ENCODE measurements at regions not wholly inside any gene's neighbourhood (a gene's known extent, or its start where the extent isn't known, plus 50 kb on each side); places are given as distances from the start of the nearest gene placed in this dataset.

DNA sequence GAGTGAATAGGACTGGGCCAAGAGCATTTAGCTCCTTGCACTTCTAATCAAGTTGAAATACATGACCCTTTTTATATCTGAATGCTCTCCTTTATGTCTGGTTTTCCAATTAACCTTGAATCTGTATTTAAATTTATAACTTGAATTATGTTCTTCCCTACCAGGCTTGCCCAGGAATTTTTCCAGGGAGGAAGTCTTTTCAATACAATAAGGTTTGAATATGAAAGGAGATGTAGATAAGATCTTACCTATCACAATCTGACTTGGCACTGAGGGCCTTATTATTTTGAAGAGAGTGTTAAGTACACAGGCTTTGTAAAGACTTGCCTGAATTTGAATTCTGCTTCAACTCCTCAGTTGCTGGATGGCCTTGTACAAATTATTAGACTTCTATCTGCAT, 555.7 kb downstream of the PCDH7 start:
- DNase-seq (ENCODE audit: low read depth) = no peak

DNA sequence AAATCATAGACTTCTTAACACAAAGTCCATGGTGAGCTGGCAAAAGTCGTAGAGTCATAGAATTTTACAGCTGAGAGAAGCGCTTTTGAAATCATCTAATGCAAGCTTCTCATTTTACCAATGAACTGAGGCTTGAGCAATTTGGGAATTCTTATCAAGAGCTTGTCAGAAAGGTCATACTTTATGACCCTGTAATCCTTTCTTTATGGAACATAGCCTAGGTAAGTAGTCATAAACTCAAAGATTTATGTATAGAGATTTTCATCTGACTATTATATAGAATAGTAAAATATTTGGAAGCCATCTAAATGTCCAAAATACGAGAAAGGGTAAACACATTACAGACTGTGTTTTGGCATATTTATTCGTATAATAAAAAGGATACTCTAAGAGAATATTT, 563.5 kb downstream of the PCDH7 start:
- DNase-seq (ENCODE audit: low read depth) = no peak

DNA sequence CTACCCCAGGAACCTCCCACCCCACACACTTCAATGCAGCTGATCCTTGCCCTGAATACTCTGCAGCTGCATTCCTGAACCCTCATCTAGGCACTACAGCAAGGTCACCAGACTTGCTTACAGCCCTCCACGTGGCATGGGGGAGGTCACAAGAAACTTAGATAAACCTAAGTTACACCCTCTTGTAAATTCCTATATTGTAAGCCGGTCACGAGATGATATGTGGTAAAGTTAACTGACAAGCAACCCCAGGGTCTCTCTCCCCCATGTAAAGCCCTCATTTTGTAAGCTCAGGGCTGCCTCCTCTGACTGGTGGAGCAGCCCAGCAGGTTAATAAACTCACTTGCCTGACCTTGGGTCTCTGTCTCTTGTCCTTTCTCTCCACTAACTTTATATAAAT, 570.7 kb downstream of the PCDH7 start:
- DNase-seq (ENCODE audit: low read depth) = no peak

DNA sequence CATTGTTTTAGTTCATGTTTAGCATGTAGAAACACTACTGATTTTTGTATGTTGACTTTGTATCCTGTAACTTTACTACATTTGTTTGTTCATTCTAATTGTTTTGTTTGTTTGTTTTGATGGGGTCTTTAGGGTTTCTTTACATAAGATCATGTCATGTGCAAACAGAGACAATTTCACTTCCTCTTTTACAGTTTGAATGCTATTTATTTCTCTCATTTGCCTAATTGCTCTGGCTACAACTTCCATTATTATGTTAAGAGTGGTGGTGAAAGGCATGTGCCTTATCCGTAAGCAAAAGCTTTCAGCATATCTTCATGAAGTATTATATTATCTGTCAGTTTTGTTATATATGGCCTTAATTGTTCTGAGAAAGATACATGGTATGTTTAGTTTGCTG, 571.1 kb downstream of the PCDH7 start:
- DNase-seq (ENCODE audit: low read depth) = no peak

DNA sequence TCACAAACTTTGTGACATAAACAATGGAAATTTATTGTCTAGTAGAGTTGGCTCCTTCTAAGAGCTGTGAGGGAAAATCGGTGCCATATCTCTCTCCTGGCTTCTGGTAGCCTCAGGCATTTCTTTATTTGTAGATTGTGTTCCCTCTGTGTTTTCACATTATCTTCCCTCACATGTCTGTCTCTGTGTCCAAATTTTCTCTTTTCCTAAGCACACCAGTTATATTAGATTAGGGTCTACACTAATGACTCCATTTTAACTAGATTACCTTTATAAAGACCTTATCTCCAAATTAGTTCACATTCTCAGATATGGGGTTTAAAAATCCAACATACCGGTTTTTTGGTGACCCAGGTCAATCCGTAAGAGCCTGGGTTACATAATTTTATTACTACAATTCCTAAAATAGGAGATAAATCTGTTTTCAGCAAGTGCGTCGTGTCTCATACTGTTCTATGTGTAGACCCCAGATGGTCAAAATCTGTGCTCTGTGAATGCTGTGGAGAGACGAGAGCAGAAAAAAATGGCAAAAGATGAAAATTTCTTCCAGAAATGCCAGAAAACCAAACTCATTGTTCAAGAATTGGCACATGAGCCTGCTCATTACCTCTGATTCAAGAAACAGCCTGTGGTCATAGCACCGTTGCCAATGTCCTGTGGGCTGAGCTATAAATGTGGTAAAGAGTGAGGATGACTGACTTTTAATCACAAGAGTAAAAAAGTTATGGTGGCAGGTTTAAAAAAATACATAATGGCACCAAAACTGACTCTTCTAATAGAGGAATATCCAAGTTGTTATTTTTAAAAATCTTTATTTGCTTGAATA, 574.7 kb downstream of the PCDH7 start:
- DNase-seq (ENCODE audit: low read depth) = no peak

DNA sequence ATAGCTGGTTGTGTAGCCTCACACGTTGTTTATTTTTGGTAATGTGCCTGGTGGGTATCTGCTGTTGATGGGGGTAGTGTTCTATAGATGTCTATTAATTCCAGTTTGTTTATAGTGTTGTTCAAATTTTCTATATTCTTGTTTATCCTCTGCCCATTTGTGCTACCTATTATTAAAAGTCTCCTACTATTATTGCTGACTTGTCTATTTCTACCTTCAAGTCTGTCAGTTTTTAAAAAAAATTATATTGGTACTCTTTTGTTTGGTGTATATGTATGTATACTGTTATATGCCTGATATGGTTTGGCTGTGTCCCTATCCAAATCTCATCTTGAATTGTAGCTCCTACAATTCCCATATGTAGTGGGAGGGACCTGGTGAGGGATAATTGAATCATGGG, 578.6 kb downstream of the PCDH7 start:
- no peak for DNase-seq (ENCODE audit: low read depth)

DNA sequence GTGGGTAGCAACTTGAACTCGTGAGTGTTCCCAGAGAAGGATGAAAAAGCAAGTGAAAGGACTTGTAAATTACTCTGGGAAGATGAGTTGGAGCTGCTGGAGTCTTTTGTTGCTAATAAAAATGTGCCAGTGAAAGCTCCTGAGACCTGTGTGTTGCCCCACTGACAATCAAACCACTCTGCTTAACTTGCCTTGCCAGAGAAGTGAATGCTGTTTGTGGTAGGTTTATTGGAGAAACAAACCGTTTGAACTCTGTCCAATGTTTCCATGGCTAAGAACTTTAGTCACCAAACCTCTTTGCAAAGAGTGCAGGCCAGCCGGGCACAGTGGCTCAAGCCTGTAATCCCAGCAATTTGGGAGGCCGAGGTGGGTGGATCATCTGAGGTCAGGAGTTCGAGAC, 586.9 kb downstream of the PCDH7 start:
- DNase-seq (ENCODE audit: low read depth) = no peak

DNA sequence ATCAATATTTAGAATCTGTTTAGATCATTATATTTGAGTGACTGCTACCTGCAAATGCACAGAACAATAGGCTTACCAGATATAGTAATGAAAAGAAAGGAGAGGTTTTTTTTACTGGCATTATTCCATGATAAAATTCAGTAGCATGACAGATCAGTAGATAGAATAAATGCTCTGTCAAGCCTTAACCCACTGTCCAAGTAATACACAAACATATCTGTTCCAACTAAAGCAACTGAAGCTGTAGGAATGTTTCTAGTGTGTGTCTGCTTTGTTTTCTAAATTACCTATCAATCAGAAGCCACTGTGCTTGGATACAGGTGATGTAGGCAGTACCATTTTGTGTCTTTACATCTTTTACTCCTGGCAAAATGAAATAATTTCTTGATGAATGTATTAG, 604.6 kb downstream of the PCDH7 start:
- DNase-seq (ENCODE audit: low read depth) = no peak

DNA sequence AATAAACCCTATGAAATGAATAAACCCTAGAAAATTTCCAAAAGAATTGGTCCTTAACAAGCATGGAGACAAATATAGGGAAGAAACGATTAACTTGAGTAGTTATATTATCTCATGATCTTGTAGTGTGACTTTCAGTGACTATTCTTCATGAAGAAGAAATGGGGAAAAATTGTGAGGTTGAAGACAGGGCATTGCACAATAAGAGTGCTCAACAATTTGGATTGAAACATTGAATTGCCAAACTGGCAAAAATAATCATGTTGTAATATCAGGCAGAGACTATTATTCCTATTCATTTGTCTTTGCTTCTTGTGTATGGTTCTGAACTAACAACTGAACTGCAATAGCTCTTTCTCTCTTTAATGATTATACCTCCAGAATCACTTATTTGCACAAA, 605.1 kb downstream of the PCDH7 start:
- DNase-seq (ENCODE audit: low read depth) = no peak

DNA sequence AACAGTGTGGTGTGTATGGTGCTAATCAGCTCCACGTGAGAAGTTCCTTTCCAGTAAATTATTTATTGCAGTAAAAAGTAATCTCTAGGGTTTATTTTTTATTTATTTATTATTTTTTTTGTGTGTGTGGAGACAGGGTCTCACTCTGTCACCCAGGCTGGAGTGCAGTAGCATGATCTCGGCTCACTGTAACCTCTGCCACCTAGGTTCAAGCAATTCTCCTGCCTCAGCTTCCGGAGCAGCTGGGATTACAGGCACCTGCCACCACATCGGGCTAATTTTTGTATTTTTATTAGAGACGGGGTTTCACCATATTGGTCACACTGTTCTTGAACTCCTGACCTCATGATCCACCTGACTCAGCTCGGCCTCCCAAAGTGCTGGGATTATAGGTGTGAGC, 606.9 kb downstream of the PCDH7 start:
- no peak for DNase-seq (ENCODE audit: low read depth)

DNA sequence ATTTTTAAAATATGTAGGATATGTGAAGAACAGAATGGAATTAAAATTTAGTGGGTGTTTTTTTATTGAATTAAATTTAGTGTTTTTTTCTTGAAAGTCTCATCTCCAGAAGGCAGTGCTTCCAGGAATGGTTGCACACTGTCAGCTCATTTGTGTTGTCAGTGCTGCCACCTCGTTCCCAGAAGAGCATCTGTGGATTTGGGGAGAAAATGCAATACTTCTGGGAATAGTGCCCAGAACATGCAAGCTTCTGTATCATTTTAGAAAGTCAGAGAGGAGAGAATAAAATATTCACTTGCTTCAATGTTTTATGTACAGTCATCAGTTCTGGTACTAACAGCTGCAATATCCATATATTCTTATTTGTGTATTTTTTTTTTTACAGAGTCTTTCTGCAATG, 608.8 kb downstream of the PCDH7 start:
- no peak for DNase-seq (ENCODE audit: low read depth)

DNA sequence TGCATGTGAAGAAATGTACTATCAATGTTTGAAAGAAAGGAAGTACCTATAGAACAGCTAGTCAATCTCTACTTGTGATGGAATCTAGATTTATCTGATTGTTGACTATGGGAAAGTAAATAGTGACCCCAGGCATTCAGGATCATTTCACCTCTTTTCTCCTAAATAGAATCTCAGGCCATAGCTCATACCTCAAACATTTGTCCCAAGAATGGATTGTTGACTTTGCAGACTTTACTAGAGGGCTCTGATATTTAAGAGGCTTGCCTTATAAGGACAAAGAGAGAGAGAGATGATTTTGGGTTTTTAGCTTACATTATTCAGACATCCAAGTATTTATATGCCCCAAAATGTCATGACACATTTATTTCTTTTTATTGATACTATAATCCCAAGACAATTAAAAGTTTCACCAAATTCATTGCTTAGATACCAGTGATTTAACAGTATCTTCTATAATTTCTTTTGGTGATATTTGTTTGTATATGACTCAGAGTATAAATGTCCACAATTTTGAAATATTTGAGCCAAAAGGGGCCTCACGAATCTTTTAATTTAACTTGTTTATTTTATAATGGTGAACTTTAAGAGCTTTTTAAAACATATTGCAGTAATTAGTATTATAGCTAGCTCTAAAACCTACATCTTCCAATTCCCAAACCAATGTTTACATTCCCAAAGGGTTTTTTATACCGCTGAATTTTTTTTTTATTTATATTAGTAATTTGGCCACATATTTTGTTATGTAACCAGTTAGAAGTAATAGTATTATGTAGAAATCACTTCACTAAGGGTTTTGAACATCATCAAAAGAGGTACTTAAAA, 614.1 kb downstream of the PCDH7 start:
- no peak for DNase-seq (ENCODE audit: low read depth)

DNA sequence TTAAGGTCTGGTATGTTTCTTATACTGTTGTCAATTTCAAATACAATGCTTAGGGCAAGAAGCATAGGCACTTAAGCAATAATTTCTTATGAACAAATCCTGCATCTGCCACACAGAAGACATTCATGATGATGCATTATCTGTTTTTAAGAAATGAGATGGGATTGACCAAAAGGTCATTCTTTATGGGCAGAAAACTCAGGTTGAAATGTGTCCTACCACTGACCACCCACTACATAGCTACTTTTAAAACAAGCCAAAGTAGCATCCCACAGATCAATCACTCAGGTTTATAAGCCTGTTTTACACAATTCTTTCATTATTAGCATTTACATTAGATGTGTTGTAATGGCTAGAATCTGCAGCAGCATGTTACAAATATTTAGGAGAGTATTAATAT, 617.8 kb downstream of the PCDH7 start:
- no peak for DNase-seq (ENCODE audit: low read depth)

DNA sequence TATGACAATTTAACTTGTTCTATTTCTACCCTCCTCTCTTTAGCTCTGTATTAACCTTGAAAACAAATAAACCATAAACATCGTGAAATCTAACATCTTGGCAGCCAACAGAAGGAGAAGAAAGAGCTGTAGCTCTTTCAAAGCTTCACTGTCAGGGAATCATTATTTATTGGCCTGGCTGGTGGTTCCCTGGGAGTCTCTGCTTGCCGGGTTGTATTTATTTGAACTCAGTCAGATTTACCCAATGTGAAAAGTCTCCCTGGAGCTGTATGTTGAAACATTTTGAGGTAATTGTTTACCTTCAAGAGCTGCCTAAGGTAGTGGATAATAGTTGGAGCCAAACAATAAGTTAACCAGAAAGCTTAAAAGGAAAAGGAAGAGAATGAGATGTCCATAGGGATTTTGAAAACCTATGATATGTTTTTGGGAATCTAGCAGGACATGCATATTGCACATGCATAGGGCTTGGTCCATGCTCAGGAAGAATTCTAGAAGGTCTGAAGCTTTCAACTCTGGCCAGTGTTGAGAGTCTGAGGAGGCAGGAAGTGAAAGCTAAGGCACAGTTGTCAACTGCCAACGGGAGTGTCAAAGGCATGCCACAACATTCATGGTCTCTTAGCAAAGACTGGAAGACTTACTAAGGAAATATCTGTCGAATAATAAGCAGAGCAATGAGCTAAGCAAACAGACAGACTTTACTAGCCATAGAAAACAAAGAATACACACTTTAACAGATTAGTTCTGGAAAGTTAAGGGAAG, 621.6 kb downstream of the PCDH7 start:
- DNase-seq (ENCODE audit: low read depth) = no peak

DNA sequence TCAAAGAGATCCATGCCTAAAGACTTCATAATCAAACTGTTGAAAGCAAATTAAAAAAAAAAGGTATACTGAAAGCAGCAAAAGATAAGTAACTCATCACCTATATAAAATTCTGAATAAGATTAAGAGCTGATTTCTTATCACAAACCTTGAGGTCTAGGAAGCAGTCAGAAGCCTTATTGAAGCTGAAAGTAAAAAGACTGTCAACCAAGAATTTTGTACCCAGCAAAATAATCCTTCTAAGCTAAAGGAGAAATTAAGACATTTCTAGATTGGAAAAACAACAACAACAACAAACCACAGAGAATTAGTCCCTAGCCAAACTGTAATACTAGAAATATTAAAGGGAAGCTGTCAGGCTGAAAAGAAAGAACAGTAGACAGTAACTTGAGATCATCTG, 622.9 kb downstream of the PCDH7 start:
- no peak for DNase-seq (ENCODE audit: low read depth)

DNA sequence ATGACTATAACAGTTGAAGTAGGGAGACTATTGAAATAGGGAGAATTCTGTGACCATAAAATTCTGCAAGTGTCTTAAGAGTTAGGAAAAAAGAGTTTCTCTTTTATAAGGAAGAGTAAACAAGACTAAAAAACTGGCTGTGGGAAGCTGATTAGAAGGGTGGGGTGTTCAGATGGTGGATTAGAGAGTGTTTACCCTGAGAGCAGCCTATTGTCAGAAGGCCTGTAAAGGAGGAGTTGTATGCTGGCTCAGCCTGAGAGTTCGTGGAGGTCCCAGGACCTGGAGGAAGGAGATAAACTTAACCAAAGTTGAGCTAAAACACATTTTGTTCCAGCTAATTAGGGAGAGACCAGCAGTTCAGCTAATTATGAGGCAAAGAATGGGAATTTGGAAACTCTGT, 629.7 kb downstream of the PCDH7 start:
- DNase-seq (ENCODE audit: low read depth) = no peak

DNA sequence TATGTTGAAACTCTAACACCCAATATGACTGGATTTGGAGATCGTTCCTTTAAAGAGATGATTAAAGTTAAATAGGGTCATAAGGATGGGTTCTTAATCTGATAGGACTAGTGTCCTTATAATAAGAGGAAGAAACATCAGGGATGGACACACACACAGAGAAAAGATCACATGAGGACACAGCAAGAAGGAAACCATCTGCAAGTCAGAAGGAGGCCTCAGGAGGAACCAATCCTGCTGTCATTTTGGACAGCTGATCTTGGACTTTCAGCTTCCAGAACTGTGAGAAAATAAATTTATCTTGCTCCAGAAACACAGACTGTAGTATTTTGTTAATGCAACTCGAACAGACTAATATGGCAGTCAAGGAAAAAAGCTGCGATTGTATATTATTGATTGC, 631.5 kb downstream of the PCDH7 start:
- no peak for DNase-seq (ENCODE audit: low read depth)

DNA sequence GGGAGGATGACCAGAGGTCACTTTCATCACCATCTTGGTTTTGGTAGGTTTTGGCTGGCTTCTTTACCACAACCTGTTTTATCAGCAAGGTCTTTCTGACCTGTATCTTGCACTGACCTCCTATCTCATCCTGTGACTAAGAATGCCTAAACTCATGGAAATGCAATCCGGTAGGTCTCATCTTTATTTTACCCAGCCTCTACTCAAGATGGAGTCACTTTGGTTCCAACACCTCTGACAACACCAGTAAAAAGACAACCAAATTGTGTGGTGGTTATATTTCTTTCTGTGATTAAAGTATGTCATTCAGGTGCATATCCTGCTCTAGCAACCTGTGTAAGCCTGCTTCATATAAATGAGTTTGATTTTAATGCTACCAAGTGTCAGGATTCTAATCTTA, 636.7 kb downstream of the PCDH7 start:
- no peak for DNase-seq (ENCODE audit: low read depth)

DNA sequence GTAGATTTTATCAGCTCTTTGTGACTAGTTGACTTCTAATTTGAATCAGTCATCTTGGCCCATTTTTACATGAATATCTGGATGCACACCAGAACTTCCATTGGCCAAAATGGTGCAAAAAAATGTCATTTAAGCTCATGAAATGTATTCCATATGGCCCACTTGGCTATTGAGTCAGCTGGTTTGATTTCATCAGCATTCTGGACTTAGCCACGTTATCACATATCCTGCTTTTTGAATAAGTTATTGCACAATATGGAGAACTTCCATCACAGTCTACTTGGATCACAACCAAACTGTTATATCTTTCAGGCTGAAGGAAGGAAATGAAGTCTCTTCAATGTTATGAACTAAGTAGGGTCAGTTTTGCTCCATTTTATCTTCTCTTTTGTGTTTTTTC, 640.6 kb downstream of the PCDH7 start:
- peak; percentile 25 for DNase-seq (ENCODE audit: low read depth)

DNA sequence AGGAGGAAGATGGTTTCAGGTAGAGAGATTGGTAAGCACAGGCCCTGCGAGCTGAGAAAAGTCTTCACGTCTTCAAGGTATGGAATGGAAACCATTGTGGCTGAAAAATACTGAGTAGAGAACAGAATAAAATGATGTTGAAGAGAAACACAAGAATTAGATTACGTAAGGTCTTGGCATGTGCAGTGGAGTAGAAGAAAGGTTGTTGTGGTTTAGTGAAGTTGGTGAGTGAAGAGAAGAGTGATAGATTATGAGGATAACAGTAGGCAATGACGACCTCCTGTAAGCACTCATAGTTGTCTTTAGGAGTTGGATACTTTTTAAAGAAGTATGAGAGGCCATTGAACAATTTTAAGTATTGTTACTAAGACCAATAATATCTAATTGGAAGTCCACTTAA, 642.6 kb downstream of the PCDH7 start:
- no peak for DNase-seq (ENCODE audit: low read depth)

DNA sequence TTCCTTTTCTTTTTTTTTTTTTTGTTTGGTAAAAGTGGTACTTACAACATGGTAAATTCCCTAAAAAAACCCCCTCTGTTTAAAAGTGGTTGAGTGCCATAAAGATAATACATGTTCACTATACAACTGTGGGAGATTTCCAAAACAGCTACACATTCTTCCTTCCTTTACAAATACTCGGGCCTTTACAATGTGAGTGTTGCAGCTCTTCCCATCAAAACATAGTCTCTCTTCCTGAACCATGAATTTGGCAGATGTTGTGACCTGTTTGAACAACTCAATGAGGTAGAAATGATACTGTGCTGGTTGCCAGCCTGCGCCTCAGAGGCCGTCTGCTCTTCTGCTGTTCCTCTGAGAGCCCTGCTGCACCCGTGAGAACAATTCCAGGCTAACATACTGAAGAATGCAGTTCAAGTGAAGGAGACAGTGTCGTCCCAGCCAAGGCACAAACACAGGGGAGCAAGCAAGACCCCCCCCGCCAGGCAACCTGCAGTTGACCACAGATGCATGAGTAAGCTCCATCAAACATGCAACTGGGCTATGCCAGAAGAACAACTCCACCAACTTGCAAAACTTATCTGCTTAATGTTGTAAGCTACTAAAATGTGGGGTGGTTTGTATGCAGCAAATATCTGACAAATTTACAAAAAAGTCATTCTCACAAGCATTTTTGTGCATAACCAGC, 645.0 kb downstream of the PCDH7 start:
- DNase-seq (ENCODE audit: low read depth) = no peak

DNA sequence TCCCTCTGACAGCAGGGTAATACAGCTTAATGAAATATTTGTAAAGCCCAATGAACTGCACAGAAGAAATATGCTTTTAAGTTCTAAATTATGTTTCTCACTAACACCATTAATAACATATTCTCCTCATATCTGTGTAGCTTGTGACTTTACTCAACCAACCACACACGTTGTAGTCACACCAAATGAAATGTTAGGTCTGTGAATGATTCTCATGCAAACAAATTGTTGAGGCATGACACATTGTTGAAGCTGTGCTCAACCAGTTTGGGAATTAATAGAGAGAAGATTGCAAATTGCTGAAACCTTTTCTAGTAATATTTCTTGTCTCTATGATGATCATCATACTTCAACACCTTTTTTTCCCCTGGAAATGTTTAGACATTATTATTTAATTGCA, 645.9 kb downstream of the PCDH7 start:
- DNase-seq (ENCODE audit: low read depth) = no peak

Measured in stromal cell of bone marrow (primary cell).